ENCODE measurements at regions not wholly inside any gene's neighbourhood (a gene's known extent, or its start where the extent isn't known, plus 50 kb on each side); places are given as distances from the start of the nearest gene placed in this dataset.
"Not testable (repeated sequence)": the region's sequence is repeated elsewhere in the genome, so short reads cannot be mapped to it uniquely, and the experiment has no call there.

GRCh38 chr14:37711831-37712475, 116.5 kb downstream of the TTC6 start:
- DNase-seq (ENCODE audit: low read depth) = no peak

- not testable (repeated sequence) for DNase-seq (ENCODE audit: low read depth)
These were observed 117.0 kb downstream of the TTC6 start for GRCh38 chr14:37712476-37712860.

GRCh38 chr14:37712976-37713431, 117.6 kb downstream of the TTC6 start:
- no peak for DNase-seq (ENCODE audit: low read depth)

GRCh38 chr14:37720131-37720530, 124.7 kb downstream of the TTC6 start:
- no peak for DNase-seq (ENCODE audit: low read depth)

- peak; percentile 98 for DNase-seq (ENCODE audit: low read depth)
These were observed 126.7 kb downstream of the TTC6 start for GRCh38 chr14:37721976-37722659.

GRCh38 chr14:37723515-37723914, 128.1 kb downstream of the TTC6 start:
- no peak for DNase-seq (ENCODE audit: low read depth)

- no peak for DNase-seq (ENCODE audit: low read depth)
These were observed 131.3 kb downstream of the TTC6 start for GRCh38 chr14:37726708-37727107.

GRCh38 chr14:37729218-37729617, 133.8 kb downstream of the TTC6 start:
- no peak for DNase-seq (ENCODE audit: low read depth)

- DNase-seq (ENCODE audit: low read depth) = no peak
These were observed 135.7 kb downstream of the TTC6 start for GRCh38 chr14:37731094-37731493.

GRCh38 chr14:37745657-37746056, 150.2 kb downstream of the TTC6 start:
- no peak for DNase-seq (ENCODE audit: low read depth)

GRCh38 chr14:37746140-37746832, 150.9 kb downstream of the TTC6 start:
- peak; percentile 49 for DNase-seq (ENCODE audit: low read depth)

GRCh38 chr14:37753459-37753858, 158.0 kb downstream of the TTC6 start:
- DNase-seq (ENCODE audit: low read depth) = no peak

GRCh38 chr14:37760275-37760674, 164.8 kb downstream of the TTC6 start:
- DNase-seq (ENCODE audit: low read depth) = not testable (repeated sequence)

- no peak for DNase-seq (ENCODE audit: low read depth)
These were observed 167.8 kb downstream of the TTC6 start for GRCh38 chr14:37763266-37763665.

- DNase-seq (ENCODE audit: low read depth) = not testable (repeated sequence)
These were observed 176.9 kb downstream of the TTC6 start for GRCh38 chr14:37772283-37772682.

GRCh38 chr14:37776791-37777499, 181.5 kb downstream of the TTC6 start:
- no peak for DNase-seq (ENCODE audit: low read depth)

GRCh38 chr14:37778135-37778943, 182.9 kb downstream of the TTC6 start:
- DNase-seq (ENCODE audit: low read depth) = no peak

GRCh38 chr14:37779480-37779879, 184.1 kb downstream of the TTC6 start:
- DNase-seq (ENCODE audit: low read depth) = no peak

- DNase-seq (ENCODE audit: low read depth) = not testable (repeated sequence)
These were observed 185.3 kb downstream of the TTC6 start for GRCh38 chr14:37780731-37781130.

- not testable (repeated sequence) for DNase-seq (ENCODE audit: low read depth)
These were observed 188.9 kb downstream of the TTC6 start for GRCh38 chr14:37784203-37784826.

GRCh38 chr14:37784827-37785223, 189.4 kb downstream of the TTC6 start:
- not testable (repeated sequence) for DNase-seq (ENCODE audit: low read depth)
